ENCODE measurements at regions not wholly inside any gene's neighbourhood (a gene's known extent, or its start where the extent isn't known, plus 50 kb on each side); places are given as distances from the start of the nearest gene placed in this dataset.
"Not testable (repeated sequence)": the region's sequence is repeated elsewhere in the genome, so short reads cannot be mapped to it uniquely, and the experiment has no call there.

GRCh38 chr3:89925976-89926375 is 818.6 kb downstream of the EPHA3 start (continued):
- TF ChIP-seq PHF8 (IDR thresholded peaks at IDR 0.05; ENCODE audit: borderline replicate concordance, low read length), result no peak
- TF ChIP-seq FUS (optimal IDR thresholded peaks at IDR 0.05; ENCODE audit: low read depth, low read length), result no peak
- no peak for TF ChIP-seq ZNF143 (CRISPR knock-in tag; IDR thresholded peaks at IDR 0.05)
- no peak for TF ChIP-seq IRF2 (CRISPR knock-in tag; IDR thresholded peaks at IDR 0.05)

DNA sequence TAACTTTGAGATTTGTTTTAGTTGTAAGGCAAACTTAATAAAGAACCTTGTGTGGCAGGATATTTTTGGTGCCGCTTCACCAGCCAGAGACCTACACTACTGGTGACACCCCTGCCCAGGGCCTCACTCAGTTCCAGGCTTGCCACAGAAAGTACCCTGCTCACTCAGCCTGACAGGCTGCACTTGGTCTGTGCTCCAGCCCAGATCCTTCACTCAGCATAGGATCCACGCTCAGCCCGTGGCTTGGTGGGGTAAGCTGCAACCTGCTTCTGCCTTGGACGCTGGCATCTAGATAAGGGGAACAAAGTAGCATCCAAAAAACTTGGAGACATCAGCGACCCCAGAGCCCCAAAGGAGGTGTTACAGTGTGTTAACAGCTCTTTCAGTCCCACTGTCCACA is 825.5 kb downstream of the EPHA3 start:
- no peak for DNase-seq (ENCODE audit: extremely low read depth in 1 of 4, low spot score in 3 of 4)
- WGBS (ENCODE audit: insufficient coverage, low coverage, missing lambda C conversion rate), result 0% methylated on average over 3 of the region's 5 CpGs
- no peak for ATAC-seq
- H2AFZ ChIP-seq (ENCODE audit: low read depth, low read length), result no peak overlapping the region
- H3K4me1 ChIP-seq (replicated peaks in 1 of 2; ENCODE audit: control insufficient read depth in 2 of 2, insufficient read depth in 2 of 2, low read length in 2 of 2), result no peaks in the 10 kb centered on the region
- no peak overlapping the region for H3K4me3 ChIP-seq
- BruUV-seq (replicated peaks), result no TSS peak
- H3K9me1 ChIP-seq (ENCODE audit: control insufficient read depth, insufficient read depth, low read length), result no peaks in the 10 kb centered on the region
- TF ChIP-seq ZNF212 (CRISPR knock-in tag; IDR thresholded peaks at IDR 0.05) (no peak), MXI1 (IDR thresholded peaks at IDR 0.05; ENCODE audit: low read depth, low read length) (no peak), POLR2AphosphoS2 (IDR thresholded peaks at IDR 0.05; ENCODE audit: low read length) (no peak), EZH2 (IDR thresholded peaks at IDR 0.05; ENCODE audit: borderline replicate concordance, low read depth, low read length) (no peak), ZNF764 (CRISPR knock-in tag; IDR thresholded peaks at IDR 0.05; ENCODE audit: low read depth) (no peak), ETV6 (IDR thresholded peaks at IDR 0.05; ENCODE audit: borderline replicate concordance in 1 of 2, low read depth in 2 of 2, low read length in 1 of 2) (no peak), ETV6 (CRISPR knock-in tag; IDR thresholded peaks at IDR 0.05; ENCODE audit: borderline replicate concordance) (no peak), RBM14 (IDR thresholded peaks at IDR 0.05; ENCODE audit: borderline replicate concordance, insufficient read depth, low read depth, low read length) (no peak), ZNF165 (CRISPR knock-in tag; IDR thresholded peaks at IDR 0.05; ENCODE audit: borderline replicate concordance) (no peak)
- TF ChIP-seq, protein P1, sequence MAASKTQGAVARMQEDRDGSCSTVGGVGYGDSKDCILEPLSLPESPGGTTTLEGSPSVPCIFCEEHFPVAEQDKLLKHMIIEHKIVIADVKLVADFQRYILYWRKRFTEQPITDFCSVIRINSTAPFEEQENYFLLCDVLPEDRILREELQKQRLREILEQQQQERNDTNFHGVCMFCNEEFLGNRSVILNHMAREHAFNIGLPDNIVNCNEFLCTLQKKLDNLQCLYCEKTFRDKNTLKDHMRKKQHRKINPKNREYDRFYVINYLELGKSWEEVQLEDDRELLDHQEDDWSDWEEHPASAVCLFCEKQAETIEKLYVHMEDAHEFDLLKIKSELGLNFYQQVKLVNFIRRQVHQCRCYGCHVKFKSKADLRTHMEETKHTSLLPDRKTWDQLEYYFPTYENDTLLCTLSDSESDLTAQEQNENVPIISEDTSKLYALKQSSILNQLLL (CRISPR knock-in tag; IDR thresholded peaks at IDR 0.05; ENCODE audit: borderline replicate concordance), result no peak
- intact Hi-C loops (cut with micrococcal nuclease), result no loop called here
- H3K4me2 ChIP-seq (ENCODE audit: insufficient read depth, low read length), result no peak overlapping the region
- CTCF ChIA-PET (ENCODE audit: low intra/inter-chr PET ratio), result no interaction called here
- H4K20me1 ChIP-seq (replicated peaks; ENCODE audit: control insufficient read depth, insufficient read depth, low read length), result no peaks in the 10 kb centered on the region
- FAIRE-seq, result no peak
- H3K27ac ChIP-seq (ENCODE audit: extremely low read depth, low read depth, low read length), result no peak overlapping the region
- POLR2A ChIA-PET, result no interaction called here
- H3K79me2 ChIP-seq (ENCODE audit: control insufficient read depth, insufficient read depth, low read length), result no peaks in the 10 kb centered on the region
- H3K9ac ChIP-seq (ENCODE audit: insufficient read depth in 1 of 2, low read depth in 2 of 2, low read length in 2 of 2), result no peak overlapping the region
- in situ Hi-C loops (cut with MboI), result no loop called here
- H3K27me3 ChIP-seq (ENCODE audit: control insufficient read depth in 2 of 2, insufficient read depth in 2 of 2, low read length in 2 of 2), result no peaks in the 10 kb centered on the region
- H3K9me3 ChIP-seq (replicated peaks; ENCODE audit: control insufficient read depth, insufficient read depth, low read depth, low read length), result no peaks in the 10 kb centered on the region
- no peaks in the 10 kb centered on the region for H3K36me3 ChIP-seq (ENCODE audit: control insufficient read depth, insufficient read depth, low read length)

DNA sequence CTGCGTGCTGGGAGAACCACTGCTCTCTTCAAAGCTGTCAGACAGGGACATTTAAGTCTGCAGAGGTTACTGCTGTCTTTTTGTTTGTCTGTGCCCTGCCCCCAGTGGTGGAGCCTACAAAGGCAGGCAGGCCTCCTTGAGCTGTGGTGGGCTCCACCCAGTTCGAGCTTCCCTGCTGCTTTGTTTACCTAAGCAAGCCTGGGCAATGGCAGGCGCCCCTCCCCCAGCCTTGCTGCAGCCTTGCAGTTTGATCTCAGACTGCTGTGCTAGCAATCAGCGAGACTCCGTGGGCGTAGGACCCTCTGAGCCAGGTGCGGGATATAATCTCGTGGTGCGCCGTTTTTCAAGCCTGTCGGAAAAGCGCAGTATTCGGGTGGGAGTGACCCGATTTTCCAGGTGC is 837.0 kb downstream of the EPHA3 start:
- H3K27me3 ChIP-seq (ENCODE audit: control insufficient read depth in 2 of 2, insufficient read depth in 2 of 2, low read length in 2 of 2); intact Hi-C loops (cut with micrococcal nuclease); H2AFZ ChIP-seq (ENCODE audit: low read depth, low read length); H3K9me1 ChIP-seq (ENCODE audit: control insufficient read depth, insufficient read depth, low read length); H3K27ac ChIP-seq (ENCODE audit: extremely low read depth, low read depth, low read length); H3K36me3 ChIP-seq (ENCODE audit: control insufficient read depth, insufficient read depth, low read length); H3K4me2 ChIP-seq (ENCODE audit: insufficient read depth, low read length); BruUV-seq (replicated peaks); H3K9me3 ChIP-seq (replicated peaks; ENCODE audit: control insufficient read depth, insufficient read depth, low read depth, low read length); H3K9ac ChIP-seq (ENCODE audit: insufficient read depth in 1 of 2, low read depth in 2 of 2, low read length in 2 of 2); in situ Hi-C loops (cut with MboI); POLR2A ChIA-PET; FAIRE-seq; H3K4me3 ChIP-seq; H4K20me1 ChIP-seq (replicated peaks; ENCODE audit: control insufficient read depth, insufficient read depth, low read length); CTCF ChIA-PET (ENCODE audit: low intra/inter-chr PET ratio); H3K79me2 ChIP-seq (ENCODE audit: control insufficient read depth, insufficient read depth, low read length); DNase-seq (ENCODE audit: extremely low read depth in 1 of 4, low spot score in 3 of 4); H3K4me1 ChIP-seq (replicated peaks in 1 of 2; ENCODE audit: control insufficient read depth in 2 of 2, insufficient read depth in 2 of 2, low read length in 2 of 2); ATAC-seq: not testable (repeated sequence)
- WGBS (ENCODE audit: insufficient coverage, low coverage, missing lambda C conversion rate), result no CpG with 5 or more reads among the region's 14 CpGs
